Nephron (organoid): ENCODE measurements at regions not wholly inside any gene's neighbourhood (a gene's known extent, or its start where the extent isn't known, plus 50 kb on each side); places are given as distances from the start of the nearest gene placed in this dataset.
A peak's percentile ranks its signal among the peaks of the same experiment; 100 is the strongest.

ENCODE experiments used
- H3K27ac Mint-ChIP-seq, 3 experiments: 2 replicates each; pipeline ENCODE4 v1.8.0; 2020; ENCODE audit warnings: mixed read lengths in 3 of 3, mild to moderate bottlenecking in 2 of 3, moderate library complexity in 1 of 3
- H3K27me3 Mint-ChIP-seq: 2 replicates; pipeline ENCODE4 v1.8.0; 2021; ENCODE audit warnings: low read depth, mild to moderate bottlenecking, moderate library complexity, mixed read lengths
- H3K36me3 Mint-ChIP-seq: 2 replicates; pipeline ENCODE4 v1.8.0; 2020; ENCODE audit warnings: low read depth, mixed read lengths
- H3K4me1 Mint-ChIP-seq: 2 replicates; pipeline ENCODE4 v1.8.0; 2020; ENCODE audit warnings: mixed read lengths
- H3K4me3 Mint-ChIP-seq, 3 experiments: 2 replicates each; pipeline ENCODE4 v1.8.0; 2020; ENCODE audit warnings: mild to moderate bottlenecking in 3 of 3, mixed read lengths in 3 of 3, moderate library complexity in 2 of 3
- H3K9me3 Mint-ChIP-seq: 2 replicates; pipeline ENCODE4 v1.8.0; 2020; ENCODE audit warnings: mixed read lengths
- CTCF ChIP-seq, 3 experiments: fragments of 200-600 bp; sonication (generic); IDR thresholded peaks; one replicate each; pipeline ENCODE4 v1.5.0; 2021; ENCODE audit warnings: antibody characterized with exemption in 3 of 3; ENCODE audit not compliant: unreplicated experiment in 3 of 3

GRCh38 chr5:167678481-167678880 lies 613.0 kb upstream of the WWC1 start:
- no peaks in the 10 kb centered on the region for H3K4me1 Mint-ChIP-seq
- no peak overlapping the region for H3K27ac Mint-ChIP-seq
- H3K4me3 Mint-ChIP-seq, result no peak overlapping the region
- no peaks in the 10 kb centered on the region for H3K27me3 Mint-ChIP-seq
- H3K9me3 Mint-ChIP-seq, result peaks cover 10% of the 10 kb centered on the region
- H3K36me3 Mint-ChIP-seq, result no peaks in the 10 kb centered on the region
- no peak for TF ChIP-seq CTCF (IDR thresholded peaks at IDR 0.05; ENCODE audit: unreplicated experiment in 3 of 3)

- Mint-ChIP-seq H3K4me3 (no peak overlapping the region), H3K36me3 (no peaks in the 10 kb centered on the region), H3K4me1 (no peaks in the 10 kb centered on the region), H3K27ac (no peak overlapping the region), H3K9me3 (peaks cover 2% of the 10 kb centered on the region), H3K27me3 (no peaks in the 10 kb centered on the region)
- TF ChIP-seq CTCF (IDR thresholded peaks at IDR 0.05; ENCODE audit: unreplicated experiment in 3 of 3), result no peak
Measured at GRCh38 chr5:167684251-167684650, 607.2 kb upstream of the WWC1 start.

- Mint-ChIP-seq H3K27ac (no peak overlapping the region), H3K36me3 (no peaks in the 10 kb centered on the region)
Measured at GRCh38 chr5:167688341-167689130, 602.9 kb upstream of the WWC1 start.

GRCh38 chr5:167694325-167695147 lies 596.9 kb upstream of the WWC1 start:
- peaks cover 8% of the 10 kb centered on the region for H3K9me3 Mint-ChIP-seq
- no peak for TF ChIP-seq CTCF (IDR thresholded peaks at IDR 0.05; ENCODE audit: unreplicated experiment in 3 of 3)
- peaks cover 7% of the 10 kb centered on the region for H3K27me3 Mint-ChIP-seq
- peaks cover 12% of the 10 kb centered on the region for H3K4me1 Mint-ChIP-seq
- H3K4me3 Mint-ChIP-seq, result no peak overlapping the region
- no peak overlapping the region for H3K27ac Mint-ChIP-seq
- H3K36me3 Mint-ChIP-seq, result no peaks in the 10 kb centered on the region

More at GRCh38 chr5:167688341-167689130, 602.9 kb upstream of the WWC1 start:
- Mint-ChIP-seq H3K4me3 (no peak overlapping the region), H3K9me3 (no peaks in the 10 kb centered on the region), H3K4me1 (no peaks in the 10 kb centered on the region), H3K27me3 (peaks cover 7% of the 10 kb centered on the region)
- TF ChIP-seq CTCF (IDR thresholded peaks at IDR 0.05; ENCODE audit: unreplicated experiment in 3 of 3), result no peak

GRCh38 chr5:167696558-167697314 lies 594.7 kb upstream of the WWC1 start:
- no peak overlapping the region for H3K4me3 Mint-ChIP-seq
- H3K9me3 Mint-ChIP-seq, result peaks cover 8% of the 10 kb centered on the region
- peaks cover 16% of the 10 kb centered on the region for H3K4me1 Mint-ChIP-seq
- H3K27me3 Mint-ChIP-seq, result no peaks in the 10 kb centered on the region
- peak overlapping the region in 1 of 3 experiments; percentile 12 for H3K27ac Mint-ChIP-seq
- TF ChIP-seq CTCF (IDR thresholded peaks at IDR 0.05; ENCODE audit: unreplicated experiment in 3 of 3), result no peak
- H3K36me3 Mint-ChIP-seq, result no peaks in the 10 kb centered on the region
